Tibial artery (tissue), 4 donors: ENCODE measurements at regions not wholly inside any gene's neighbourhood (a gene's known extent, or its start where the extent isn't known, plus 50 kb on each side); places are given as distances from the start of the nearest gene placed in this dataset.

ENCODE experiments used
- DNase-seq, 2 donors: peaks; one replicate each; pipeline ENCODE4 v3.0.0-alpha.2; 2019
- H3K27ac ChIP-seq, 2 donors: fragments of 200-600 bp; sonication (generic) in 1 of 2; 1 replicate in 1 of 2; 2 replicates in 1 of 2; pipeline ENCODE4 v1.5.1; 2018 to 2019; ENCODE audit warnings: mild to moderate bottlenecking in 1 of 2
- H3K27me3 ChIP-seq, 2 donors: fragments of 200-600 bp; sonication (generic) in 1 of 2; one replicate each; pipeline versions ENCODE4 v1.5.1 to v1.6.0; 2016 to 2019
- H3K36me3 ChIP-seq, 3 donors: fragments of 200-600 bp; sonication (generic) in 2 of 3; one replicate each; pipeline ENCODE4 v1.5.1; 2016 to 2019; ENCODE audit warnings: mild to moderate bottlenecking in 2 of 3
- H3K4me1 ChIP-seq, 4 donors: fragments of 200-600 bp; sonication (generic) in 2 of 4; 1 replicate in 3 of 4; 2 replicates in 1 of 4; pipeline ENCODE4 v1.5.1; 2016 to 2019
- H3K4me3 ChIP-seq, 2 donors: fragments of 200-600 bp; sonication (generic) in 1 of 2; 1 replicate in 1 of 2; 2 replicates in 1 of 2; pipeline ENCODE4 v1.5.1; 2018 to 2019; ENCODE audit warnings: mild to moderate bottlenecking in 2 of 2
- H3K9me3 ChIP-seq, 3 donors: fragments of 200-600 bp; sonication (generic) in 1 of 3; one replicate each; pipeline ENCODE4 v1.5.1; 2016 to 2019
- CTCF ChIP-seq, 2 experiments: fragments of 200-600 bp in 1 of 2; fragments of 450-650 bp in 1 of 2; IDR thresholded peaks; one replicate each; pipeline ENCODE4 v1.5.1; 2017 to 2019; ENCODE audit warnings: antibody characterized with exemption in 2 of 2, mild to moderate bottlenecking in 1 of 2, moderate library complexity in 1 of 2
- intact Hi-C: fragments of 100-400 bp; cut with DNase I; formaldehyde crosslinking; loops from one replicate; pipeline ENCODE4 v1.15.0; 2023; ENCODE audit warnings: low total_unique reads

- Histone ChIP-seq H3K4me1 (no peaks in the 10 kb centered on the region), H3K9me3 (no peaks in the 10 kb centered on the region), H3K36me3 (no peaks in the 10 kb centered on the region), H3K27me3 (no peaks in the 10 kb centered on the region), H3K27ac (no peak overlapping the region), H3K4me3 (no peak overlapping the region)
- intact Hi-C loops: no loop called here
- DNase-seq: no peak
- TF ChIP-seq CTCF (IDR thresholded peaks at IDR 0.05): no peak
Observed at GRCh38 chr11:27894552-27894951, 194.3 kb upstream of the BDNF start.

GRCh38 chr11:27886857-27887256, 186.6 kb upstream of the BDNF start:
- Histone ChIP-seq H3K4me3 (no peak overlapping the region), H3K27ac (no peak overlapping the region), H3K27me3 (no peaks in the 10 kb centered on the region), H3K36me3 (no peaks in the 10 kb centered on the region), H3K9me3 (no peaks in the 10 kb centered on the region), H3K4me1 (no peaks in the 10 kb centered on the region)
- no peak for TF ChIP-seq CTCF (IDR thresholded peaks at IDR 0.05)
- intact Hi-C loops: no loop called here
- no peak for DNase-seq

GRCh38 chr11:27882066-27882697, 181.9 kb upstream of the BDNF start:
- intact Hi-C loops: no loop called here
- Histone ChIP-seq H3K9me3 (no peaks in the 10 kb centered on the region), H3K4me1 (no peaks in the 10 kb centered on the region), H3K4me3 (no peak overlapping the region), H3K27me3 (no peaks in the 10 kb centered on the region), H3K27ac (no peak overlapping the region), H3K36me3 (no peaks in the 10 kb centered on the region)
- DNase-seq: no peak
- TF ChIP-seq CTCF (IDR thresholded peaks at IDR 0.05): no peak

GRCh38 chr11:27875831-27876775, 175.8 kb upstream of the BDNF start:
- Histone ChIP-seq H3K9me3 (no peaks in the 10 kb centered on the region), H3K4me3 (no peak overlapping the region), H3K36me3 (no peaks in the 10 kb centered on the region), H3K27ac (no peak overlapping the region), H3K4me1 (no peaks in the 10 kb centered on the region), H3K27me3 (peaks cover 0 to 2% of the 10 kb centered on the region in 2 donors)
- intact Hi-C loops: loop anchor here (10.0 kb wide), 1 partner anchor 131 kb away; no protein-coding TSS in a partner anchor
- DNase-seq: no peak
- TF ChIP-seq CTCF (IDR thresholded peaks at IDR 0.05): no peak

- no peaks in the 10 kb centered on the region for H3K36me3 ChIP-seq
- no peaks in the 10 kb centered on the region for H3K9me3 ChIP-seq
- H3K4me3 ChIP-seq: no peak overlapping the region
- no peak for TF ChIP-seq CTCF (IDR thresholded peaks at IDR 0.05)
- no peak overlapping the region for H3K27ac ChIP-seq
- H3K4me1 ChIP-seq: no peaks in the 10 kb centered on the region
- H3K27me3 ChIP-seq: peaks cover 0 to 4% of the 10 kb centered on the region in 2 donors
- no peak for DNase-seq
- intact Hi-C loops: loop anchor here (10.0 kb wide), 1 partner anchor 130 kb away; no protein-coding TSS in a partner anchor
Observed at GRCh38 chr11:27874998-27875830, 175.0 kb upstream of the BDNF start.
